ENCODE measurements at regions not wholly inside any gene's neighbourhood (a gene's known extent, or its start where the extent isn't known, plus 50 kb on each side); places are given as distances from the start of the nearest gene placed in this dataset.

DNA sequence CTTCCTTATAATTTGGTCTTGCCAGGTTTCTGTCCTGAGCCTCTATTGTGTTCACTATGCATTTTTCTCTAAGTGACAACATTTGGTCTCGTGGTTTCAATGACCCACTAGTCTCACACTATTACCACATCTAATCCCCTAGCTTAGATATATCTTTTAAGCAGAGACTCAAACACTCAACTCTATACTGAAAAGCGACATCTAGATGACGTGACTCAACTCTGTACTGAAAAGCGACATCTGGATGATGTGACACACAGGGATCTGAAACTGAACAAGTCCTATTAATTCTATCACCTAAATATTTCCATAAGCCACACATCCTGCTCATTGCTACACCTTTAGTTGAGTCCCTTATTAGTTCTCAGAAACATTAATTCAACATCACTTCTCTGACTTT lies 141.7 kb upstream of the MBNL1 start:
- TF ChIP-seq, protein P1, sequence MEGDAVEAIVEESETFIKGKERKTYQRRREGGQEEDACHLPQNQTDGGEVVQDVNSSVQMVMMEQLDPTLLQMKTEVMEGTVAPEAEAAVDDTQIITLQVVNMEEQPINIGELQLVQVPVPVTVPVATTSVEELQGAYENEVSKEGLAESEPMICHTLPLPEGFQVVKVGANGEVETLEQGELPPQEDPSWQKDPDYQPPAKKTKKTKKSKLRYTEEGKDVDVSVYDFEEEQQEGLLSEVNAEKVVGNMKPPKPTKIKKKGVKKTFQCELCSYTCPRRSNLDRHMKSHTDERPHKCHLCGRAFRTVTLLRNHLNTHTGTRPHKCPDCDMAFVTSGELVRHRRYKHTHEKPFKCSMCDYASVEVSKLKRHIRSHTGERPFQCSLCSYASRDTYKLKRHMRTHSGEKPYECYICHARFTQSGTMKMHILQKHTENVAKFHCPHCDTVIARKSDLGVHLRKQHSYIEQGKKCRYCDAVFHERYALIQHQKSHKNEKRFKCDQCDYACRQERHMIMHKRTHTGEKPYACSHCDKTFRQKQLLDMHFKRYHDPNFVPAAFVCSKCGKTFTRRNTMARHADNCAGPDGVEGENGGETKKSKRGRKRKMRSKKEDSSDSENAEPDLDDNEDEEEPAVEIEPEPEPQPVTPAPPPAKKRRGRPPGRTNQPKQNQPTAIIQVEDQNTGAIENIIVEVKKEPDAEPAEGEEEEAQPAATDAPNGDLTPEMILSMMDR (IDR thresholded peaks at IDR 0.05): no peak
- TF ChIP-seq POLR2AphosphoS5 (IDR thresholded peaks at IDR 0.05) (no peak), POLR2A (IDR thresholded peaks at IDR 0.05) (no peak), EP300 (IDR thresholded peaks at IDR 0.05) (no peak)

Data from gastroesophageal sphincter (tissue), 3 donors.